SK-N-SH (cell line): ENCODE measurements at regions not wholly inside any gene's neighbourhood (a gene's known extent, or its start where the extent isn't known, plus 50 kb on each side); places are given as distances from the start of the nearest gene placed in this dataset.

Source experiments
- CTCF ChIA-PET: fragments of 300-600, 350-600 bp; formaldehyde crosslinking; extraction: SDS; loops from one replicate; lab custom pipeline; 2021; lab: Yijun Ruan, JAX
- POLR2A ChIA-PET: fragments of 350-600 bp; sonication (Branson Sonifier 250); formaldehyde crosslinking; extraction: SDS; loops from one replicate; lab custom pipeline; 2020; ENCODE audit warnings: antibody characterized with exemption, inconsistent platforms; lab: Yijun Ruan, JAX
- DNase-seq: peaks from one replicate; pipeline ENCODE4 v3.0.0; 2012
- H2AFZ ChIP-seq: fragments of 200-600 bp; sonication (generic); 2 replicates; pipeline ENCODE4 v1.8.1; 2016; ENCODE audit warnings: antibody characterized with exemption, mild to moderate bottlenecking, low read depth
- H3F3A ChIP-seq: fragments of 200-600 bp; sonication (generic); replicated peaks from 2 replicates; pipeline ENCODE3; 2016; ENCODE audit warnings: antibody characterized with exemption, mild to moderate bottlenecking; ENCODE audit not compliant: insufficient read depth
- H3K27ac ChIP-seq, 2 experiments: fragments of 200-500 bp in 1 of 2; fragments of 200-600 bp in 1 of 2; sonication (Bioruptor generic) in 1 of 2; sonication (generic), shearing (Covaris generic) in 1 of 2; 2 replicates each; pipeline versions ENCODE4 v1.5.1 to v1.6.1; 2014 to 2016; ENCODE audit warnings: low read depth in 2 of 2, inconsistent platforms in 1 of 2, low read length in 1 of 2, mild to moderate bottlenecking in 1 of 2, mixed read lengths in 1 of 2
- H3K27me3 ChIP-seq: fragments of 200-600 bp; sonication (generic), shearing (Covaris generic); 2 replicates; pipeline ENCODE4 v1.6.1; 2016; ENCODE audit warnings: mixed run types; ENCODE audit not compliant: insufficient read depth
- H3K36me3 ChIP-seq, 2 experiments: fragments of 200-500 bp in 1 of 2; fragments of 200-600 bp in 1 of 2; sonication (Bioruptor generic) in 1 of 2; sonication (generic) in 1 of 2; replicated peaks in 1 of 2; 2 replicates each; pipeline versions ENCODE3 to v1.5.1; 2014 to 2016; ENCODE audit warnings: low read length in 1 of 2, mild to moderate bottlenecking in 1 of 2; ENCODE audit not compliant: insufficient read depth in 2 of 2, control insufficient read depth in 1 of 2
- H3K4me1 ChIP-seq, 2 experiments: fragments of 200-500 bp in 1 of 2; fragments of 200-600 bp in 1 of 2; sonication (Bioruptor generic) in 1 of 2; sonication (generic), shearing (Covaris generic) in 1 of 2; 2 replicates each; pipeline versions ENCODE4 v1.5.1 to v1.6.1; 2014 to 2016; ENCODE audit warnings: low read depth in 1 of 2, low read length in 1 of 2, mixed run types in 1 of 2; ENCODE audit not compliant: insufficient read depth in 2 of 2, control insufficient read depth in 1 of 2
- H3K4me2 ChIP-seq: fragments of 200-600 bp; sonication (generic), shearing (Covaris generic); 2 replicates; pipeline ENCODE4 v1.6.1; 2017; ENCODE audit warnings: mixed run types
- H3K4me3 ChIP-seq, 2 experiments: fragments of 200-500 bp in 1 of 2; fragments of 200-600 bp in 1 of 2; sonication (Bioruptor generic) in 1 of 2; sonication (generic), shearing (Covaris generic) in 1 of 2; 2 replicates each; pipeline versions ENCODE4 v1.5.1 to v1.8.1; 2014 to 2016; ENCODE audit warnings: low read depth in 2 of 2, inconsistent platforms in 1 of 2, low read length in 1 of 2, mild to moderate bottlenecking in 1 of 2, mixed read lengths in 1 of 2, moderate library complexity in 1 of 2
- H3K79me2 ChIP-seq: fragments of 200-600 bp; sonication (generic); 2 replicates; pipeline ENCODE4 v1.8.1; 2017; ENCODE audit warnings: mild to moderate bottlenecking; ENCODE audit not compliant: insufficient read depth
- H3K9ac ChIP-seq: fragments of 200-600 bp; sonication (generic); 2 replicates; pipeline ENCODE4 v1.6.1; 2017; ENCODE audit warnings: mixed run types
- H3K9me2 ChIP-seq: fragments of 200-600 bp; sonication (generic); 2 replicates; pipeline ENCODE4 v1.6.1; 2017; ENCODE audit warnings: mixed run types
- H3K9me3 ChIP-seq: fragments of 200-600 bp; sonication (generic); 2 replicates; pipeline ENCODE4 v1.6.1; 2017; ENCODE audit warnings: mixed run types, mild to moderate bottlenecking, moderate library complexity
- H4K20me1 ChIP-seq: fragments of 200-600 bp; sonication (generic); 2 replicates; pipeline ENCODE4 v1.6.1; 2017; ENCODE audit warnings: mild to moderate bottlenecking, mixed run types; ENCODE audit not compliant: insufficient read depth
- EZH2phosphoT487 ChIP-seq: fragments of 200-600 bp; sonication (generic); IDR thresholded peaks from 2 replicates; pipeline ENCODE4 v1.6.1; 2017; ENCODE audit warnings: low read depth, mixed run types, mild to moderate bottlenecking, antibody characterized with exemption, moderate library complexity, borderline replicate concordance
- FOSL2 ChIP-seq: IDR thresholded peaks from 2 replicates; pipeline ENCODE4 v1.4.0; 2012; ENCODE audit warnings: low read depth, mild to moderate bottlenecking, moderate library complexity, borderline replicate concordance
- FOXJ3 ChIP-seq: sonication (generic); formaldehyde crosslinking; IDR thresholded peaks from 2 replicates; pipeline ENCODE4 v1.5.1; 2020; ENCODE audit warnings: mild to moderate bottlenecking, missing genetic modification reagents
- FOXM1 ChIP-seq: IDR thresholded peaks from 2 replicates; pipeline ENCODE4 v1.4.0; 2012; ENCODE audit warnings: low read depth, mild to moderate bottlenecking
- MEF2A ChIP-seq: IDR thresholded peaks from 2 replicates; pipeline ENCODE4 v1.4.0; 2012; ENCODE audit warnings: low read depth, borderline replicate concordance
- MXI1 ChIP-seq: IDR thresholded peaks from 2 replicates; pipeline ENCODE4 v1.6.1; 2012; ENCODE audit warnings: mild to moderate bottlenecking, low read depth, low read length, improper control_type of control experiment
- NFIC ChIP-seq: IDR thresholded peaks from 2 replicates; pipeline ENCODE4 v1.4.0; 2012; ENCODE audit warnings: borderline replicate concordance
- POLR2AphosphoS5 ChIP-seq: IDR thresholded peaks from 2 replicates; pipeline ENCODE4 v1.6.1; 2012; ENCODE audit warnings: low read depth, low read length
- RFX5 ChIP-seq: IDR thresholded peaks from 2 replicates; pipeline ENCODE4 v1.6.1; 2012; ENCODE audit warnings: mild to moderate bottlenecking, improper control_type of control experiment, low read length
- RXRA ChIP-seq: IDR thresholded peaks from 2 replicates; pipeline ENCODE4 v1.4.0; 2012; ENCODE audit warnings: low read depth, mild to moderate bottlenecking, borderline replicate concordance
- TCF12 ChIP-seq: IDR thresholded peaks from 2 replicates; pipeline ENCODE4 v1.4.0; 2012
- YY1 ChIP-seq: IDR thresholded peaks from 2 replicates; pipeline ENCODE4 v1.4.0; 2012; ENCODE audit warnings: low read depth, mild to moderate bottlenecking
- WGBS: methylation state at CpG from one replicate; pipeline ENCODE4 v1.1.6; 2017; ENCODE audit warnings: low lambda C conversion rate; 5-methylcytosine and 5-hydroxymethylcytosine counted together
- TF ChIP-seq, protein P1 (sequence below): fragments of 200-600 bp; sonication (generic); IDR thresholded peaks from 2 replicates; pipeline ENCODE4 v1.6.1; 2017; ENCODE audit warnings: antibody characterized with exemption, mild to moderate bottlenecking, moderate library complexity
- TF ChIP-seq, protein P2 (sequence below): IDR thresholded peaks from 2 replicates; pipeline ENCODE4 v1.4.0; 2012; ENCODE audit warnings: low read depth
- TF ChIP-seq, protein P3 (sequence below): IDR thresholded peaks from 2 replicates; pipeline ENCODE4 v1.4.0; 2012; ENCODE audit warnings: low read depth, borderline replicate concordance
- TF ChIP-seq, protein P4 (sequence below): fragments of 150-350 bp; IDR thresholded peaks from 2 replicates; pipeline ENCODE4 v1.6.1; 2016; ENCODE audit warnings: mild to moderate bottlenecking, low read depth, low read length
- TF ChIP-seq, protein P5 (sequence below): fragments of 150-350 bp; IDR thresholded peaks from 2 replicates; pipeline ENCODE4 v1.6.1; 2017; ENCODE audit warnings: antibody characterized with exemption, low read length, low read depth, borderline replicate concordance
- TF ChIP-seq, protein P6 (sequence below): IDR thresholded peaks from 2 replicates; pipeline ENCODE4 v1.6.1; 2012; ENCODE audit warnings: mild to moderate bottlenecking, low read depth, low read length, moderate library complexity

DNA sequence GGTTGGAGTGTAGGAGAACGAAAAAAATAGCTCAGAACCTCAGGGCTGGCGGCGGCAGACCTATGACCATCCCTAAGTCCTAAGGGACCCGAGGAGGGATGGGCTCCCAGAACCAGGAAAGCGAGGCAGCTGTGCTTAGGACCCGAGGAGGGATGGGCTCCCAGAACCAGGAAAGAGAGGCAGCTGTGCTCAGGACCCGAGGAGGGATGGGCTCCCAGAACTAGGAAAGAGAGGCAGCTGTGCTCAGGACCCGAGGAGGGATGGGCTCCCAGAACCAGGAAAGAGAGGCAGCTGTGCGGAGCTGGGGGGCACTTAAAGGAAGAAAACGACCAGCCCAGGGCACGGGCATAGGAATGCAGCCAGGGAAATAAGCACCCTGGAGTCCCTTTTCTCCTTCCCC lies 125.0 kb upstream of the DLG1 start:
- H3K4me2 ChIP-seq, result no peak overlapping the region
- H3K4me1 ChIP-seq, result peaks cover 9 to 42% of the 10 kb centered on the region in 2 experiments; a peak in 3 of 4 replicates
- no peaks in the 10 kb centered on the region for H3K36me3 ChIP-seq
- no peaks in the 10 kb centered on the region for H3F3A ChIP-seq
- POLR2A ChIA-PET, result no interaction called here
- H4K20me1 ChIP-seq, result no peaks in the 10 kb centered on the region
- H3K9me2 ChIP-seq, result no peaks in the 10 kb centered on the region
- no peaks in the 10 kb centered on the region for H3K9me3 ChIP-seq
- no peak overlapping the region for H3K27ac ChIP-seq
- H3K79me2 ChIP-seq, result no peaks in the 10 kb centered on the region
- TF ChIP-seq MXI1 (no peak), FOXJ3 (CRISPR knock-in tag) (no peak), RFX5 (no peak), FOXM1 (no peak), POLR2AphosphoS5 (no peak), FOSL2 (no peak), NFIC (no peak), TCF12 (no peak), EZH2phosphoT487 (no peak), MEF2A (no peak)
- TF ChIP-seq, protein P1, sequence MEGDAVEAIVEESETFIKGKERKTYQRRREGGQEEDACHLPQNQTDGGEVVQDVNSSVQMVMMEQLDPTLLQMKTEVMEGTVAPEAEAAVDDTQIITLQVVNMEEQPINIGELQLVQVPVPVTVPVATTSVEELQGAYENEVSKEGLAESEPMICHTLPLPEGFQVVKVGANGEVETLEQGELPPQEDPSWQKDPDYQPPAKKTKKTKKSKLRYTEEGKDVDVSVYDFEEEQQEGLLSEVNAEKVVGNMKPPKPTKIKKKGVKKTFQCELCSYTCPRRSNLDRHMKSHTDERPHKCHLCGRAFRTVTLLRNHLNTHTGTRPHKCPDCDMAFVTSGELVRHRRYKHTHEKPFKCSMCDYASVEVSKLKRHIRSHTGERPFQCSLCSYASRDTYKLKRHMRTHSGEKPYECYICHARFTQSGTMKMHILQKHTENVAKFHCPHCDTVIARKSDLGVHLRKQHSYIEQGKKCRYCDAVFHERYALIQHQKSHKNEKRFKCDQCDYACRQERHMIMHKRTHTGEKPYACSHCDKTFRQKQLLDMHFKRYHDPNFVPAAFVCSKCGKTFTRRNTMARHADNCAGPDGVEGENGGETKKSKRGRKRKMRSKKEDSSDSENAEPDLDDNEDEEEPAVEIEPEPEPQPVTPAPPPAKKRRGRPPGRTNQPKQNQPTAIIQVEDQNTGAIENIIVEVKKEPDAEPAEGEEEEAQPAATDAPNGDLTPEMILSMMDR, result no peak
- TF ChIP-seq, protein P2, sequence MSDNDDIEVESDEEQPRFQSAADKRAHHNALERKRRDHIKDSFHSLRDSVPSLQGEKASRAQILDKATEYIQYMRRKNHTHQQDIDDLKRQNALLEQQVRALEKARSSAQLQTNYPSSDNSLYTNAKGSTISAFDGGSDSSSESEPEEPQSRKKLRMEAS, result no peak
- TF ChIP-seq, protein P3, sequence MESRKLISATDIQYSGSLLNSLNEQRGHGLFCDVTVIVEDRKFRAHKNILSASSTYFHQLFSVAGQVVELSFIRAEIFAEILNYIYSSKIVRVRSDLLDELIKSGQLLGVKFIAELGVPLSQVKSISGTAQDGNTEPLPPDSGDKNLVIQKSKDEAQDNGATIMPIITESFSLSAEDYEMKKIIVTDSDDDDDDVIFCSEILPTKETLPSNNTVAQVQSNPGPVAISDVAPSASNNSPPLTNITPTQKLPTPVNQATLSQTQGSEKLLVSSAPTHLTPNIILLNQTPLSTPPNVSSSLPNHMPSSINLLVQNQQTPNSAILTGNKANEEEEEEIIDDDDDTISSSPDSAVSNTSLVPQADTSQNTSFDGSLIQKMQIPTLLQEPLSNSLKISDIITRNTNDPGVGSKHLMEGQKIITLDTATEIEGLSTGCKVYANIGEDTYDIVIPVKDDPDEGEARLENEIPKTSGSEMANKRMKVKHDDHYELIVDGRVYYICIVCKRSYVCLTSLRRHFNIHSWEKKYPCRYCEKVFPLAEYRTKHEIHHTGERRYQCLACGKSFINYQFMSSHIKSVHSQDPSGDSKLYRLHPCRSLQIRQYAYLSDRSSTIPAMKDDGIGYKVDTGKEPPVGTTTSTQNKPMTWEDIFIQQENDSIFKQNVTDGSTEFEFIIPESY, result no peak
- TF ChIP-seq, protein P4, sequence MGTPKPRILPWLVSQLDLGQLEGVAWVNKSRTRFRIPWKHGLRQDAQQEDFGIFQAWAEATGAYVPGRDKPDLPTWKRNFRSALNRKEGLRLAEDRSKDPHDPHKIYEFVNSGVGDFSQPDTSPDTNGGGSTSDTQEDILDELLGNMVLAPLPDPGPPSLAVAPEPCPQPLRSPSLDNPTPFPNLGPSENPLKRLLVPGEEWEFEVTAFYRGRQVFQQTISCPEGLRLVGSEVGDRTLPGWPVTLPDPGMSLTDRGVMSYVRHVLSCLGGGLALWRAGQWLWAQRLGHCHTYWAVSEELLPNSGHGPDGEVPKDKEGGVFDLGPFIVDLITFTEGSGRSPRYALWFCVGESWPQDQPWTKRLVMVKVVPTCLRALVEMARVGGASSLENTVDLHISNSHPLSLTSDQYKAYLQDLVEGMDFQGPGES, result no peak
- no peak overlapping the region for H3K4me3 ChIP-seq
- 76% methylated on average over 11 of the region's 11 CpGs for WGBS
- no peak for DNase-seq
- H2AFZ ChIP-seq, result no peak overlapping the region
- CTCF ChIA-PET, result interaction anchor here (1.0 to 1.9 kb wide), 3 partner anchors 30 to 166 kb away, joined by 3 to 13 read pairs (median 3); no protein-coding TSS in a partner anchor
- H3K27me3 ChIP-seq, result no peaks in the 10 kb centered on the region
- H3K9ac ChIP-seq, result no peak overlapping the region

DNA sequence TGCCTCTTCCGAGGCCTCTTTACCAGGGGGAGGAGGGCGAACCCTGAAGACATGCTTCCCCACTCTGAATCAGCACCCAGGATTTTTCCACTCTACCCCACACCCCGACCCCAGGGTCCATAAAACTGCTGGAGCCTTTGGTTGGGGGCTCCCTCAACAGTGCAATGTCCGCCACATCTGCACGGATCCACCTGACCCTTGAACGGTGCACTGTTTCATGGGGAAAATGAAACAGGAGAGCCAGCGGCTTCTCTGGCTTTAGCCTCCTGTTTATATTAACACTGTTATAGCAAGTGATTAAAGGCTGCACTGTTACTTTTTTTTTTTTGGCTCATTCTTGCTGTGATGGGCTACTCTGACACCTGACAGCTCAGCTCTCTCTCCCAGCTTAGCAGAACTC lies 124.1 kb upstream of the DLG1 start:
- H3K79me2 ChIP-seq, result no peaks in the 10 kb centered on the region
- no peak overlapping the region for H2AFZ ChIP-seq
- no peaks in the 10 kb centered on the region for H3K9me3 ChIP-seq
- no peak overlapping the region for H3K27ac ChIP-seq
- ChIA-PET CTCF (no interaction called here), POLR2A (no interaction called here)
- no peaks in the 10 kb centered on the region for H3K9me2 ChIP-seq
- H3K36me3 ChIP-seq, result no peaks in the 10 kb centered on the region
- H3K4me1 ChIP-seq, result peaks cover 4 to 33% of the 10 kb centered on the region in 2 experiments; a peak in 3 of 4 replicates
- no peaks in the 10 kb centered on the region for H4K20me1 ChIP-seq
- no peak overlapping the region for H3K4me3 ChIP-seq
- WGBS, result 94% methylated on average over 7 of the region's 7 CpGs
- no peak overlapping the region for H3K4me2 ChIP-seq
- H3F3A ChIP-seq, result no peaks in the 10 kb centered on the region
- no peak overlapping the region for H3K9ac ChIP-seq
- no peak for DNase-seq
- TF ChIP-seq, protein P5, sequence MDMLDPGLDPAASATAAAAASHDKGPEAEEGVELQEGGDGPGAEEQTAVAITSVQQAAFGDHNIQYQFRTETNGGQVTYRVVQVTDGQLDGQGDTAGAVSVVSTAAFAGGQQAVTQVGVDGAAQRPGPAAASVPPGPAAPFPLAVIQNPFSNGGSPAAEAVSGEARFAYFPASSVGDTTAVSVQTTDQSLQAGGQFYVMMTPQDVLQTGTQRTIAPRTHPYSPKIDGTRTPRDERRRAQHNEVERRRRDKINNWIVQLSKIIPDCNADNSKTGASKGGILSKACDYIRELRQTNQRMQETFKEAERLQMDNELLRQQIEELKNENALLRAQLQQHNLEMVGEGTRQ, result no peak
- TF ChIP-seq RXRA (no peak), MEF2A (no peak), NFIC (no peak), YY1 (no peak)
- TF ChIP-seq, protein P6, sequence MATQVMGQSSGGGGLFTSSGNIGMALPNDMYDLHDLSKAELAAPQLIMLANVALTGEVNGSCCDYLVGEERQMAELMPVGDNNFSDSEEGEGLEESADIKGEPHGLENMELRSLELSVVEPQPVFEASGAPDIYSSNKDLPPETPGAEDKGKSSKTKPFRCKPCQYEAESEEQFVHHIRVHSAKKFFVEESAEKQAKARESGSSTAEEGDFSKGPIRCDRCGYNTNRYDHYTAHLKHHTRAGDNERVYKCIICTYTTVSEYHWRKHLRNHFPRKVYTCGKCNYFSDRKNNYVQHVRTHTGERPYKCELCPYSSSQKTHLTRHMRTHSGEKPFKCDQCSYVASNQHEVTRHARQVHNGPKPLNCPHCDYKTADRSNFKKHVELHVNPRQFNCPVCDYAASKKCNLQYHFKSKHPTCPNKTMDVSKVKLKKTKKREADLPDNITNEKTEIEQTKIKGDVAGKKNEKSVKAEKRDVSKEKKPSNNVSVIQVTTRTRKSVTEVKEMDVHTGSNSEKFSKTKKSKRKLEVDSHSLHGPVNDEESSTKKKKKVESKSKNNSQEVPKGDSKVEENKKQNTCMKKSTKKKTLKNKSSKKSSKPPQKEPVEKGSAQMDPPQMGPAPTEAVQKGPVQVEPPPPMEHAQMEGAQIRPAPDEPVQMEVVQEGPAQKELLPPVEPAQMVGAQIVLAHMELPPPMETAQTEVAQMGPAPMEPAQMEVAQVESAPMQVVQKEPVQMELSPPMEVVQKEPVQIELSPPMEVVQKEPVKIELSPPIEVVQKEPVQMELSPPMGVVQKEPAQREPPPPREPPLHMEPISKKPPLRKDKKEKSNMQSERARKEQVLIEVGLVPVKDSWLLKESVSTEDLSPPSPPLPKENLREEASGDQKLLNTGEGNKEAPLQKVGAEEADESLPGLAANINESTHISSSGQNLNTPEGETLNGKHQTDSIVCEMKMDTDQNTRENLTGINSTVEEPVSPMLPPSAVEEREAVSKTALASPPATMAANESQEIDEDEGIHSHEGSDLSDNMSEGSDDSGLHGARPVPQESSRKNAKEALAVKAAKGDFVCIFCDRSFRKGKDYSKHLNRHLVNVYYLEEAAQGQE, result no peak
- TF ChIP-seq, protein P2, result no peak
- H3K27me3 ChIP-seq, result no peaks in the 10 kb centered on the region
